ENCODE measurements at regions not wholly inside any gene's neighbourhood (a gene's known extent, or its start where the extent isn't known, plus 50 kb on each side); places are given as distances from the start of the nearest gene placed in this dataset.
"Not testable (repeated sequence)": the region's sequence is repeated elsewhere in the genome, so short reads cannot be mapped to it uniquely, and the experiment has no call there.

DNA sequence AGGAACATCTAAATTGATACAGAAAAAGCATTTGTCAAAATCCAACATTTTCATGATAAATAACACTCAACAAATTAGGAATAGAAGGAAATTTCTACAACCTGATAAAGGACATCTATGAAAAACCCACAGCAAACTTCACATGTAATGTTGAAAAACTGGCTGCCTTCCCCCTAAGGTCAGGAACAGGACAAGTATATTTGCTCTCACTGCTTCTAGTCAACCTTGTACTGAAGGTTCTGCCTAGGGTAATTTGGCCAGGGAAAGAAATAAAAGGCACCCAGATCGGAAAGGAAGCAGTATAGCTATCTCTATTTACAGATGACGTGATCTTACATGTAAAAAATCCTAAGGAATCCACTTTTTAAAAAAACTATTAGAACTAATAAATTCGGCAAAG lies 97.1 kb upstream of the USP9X start:
- TF ChIP-seq, protein P1, sequence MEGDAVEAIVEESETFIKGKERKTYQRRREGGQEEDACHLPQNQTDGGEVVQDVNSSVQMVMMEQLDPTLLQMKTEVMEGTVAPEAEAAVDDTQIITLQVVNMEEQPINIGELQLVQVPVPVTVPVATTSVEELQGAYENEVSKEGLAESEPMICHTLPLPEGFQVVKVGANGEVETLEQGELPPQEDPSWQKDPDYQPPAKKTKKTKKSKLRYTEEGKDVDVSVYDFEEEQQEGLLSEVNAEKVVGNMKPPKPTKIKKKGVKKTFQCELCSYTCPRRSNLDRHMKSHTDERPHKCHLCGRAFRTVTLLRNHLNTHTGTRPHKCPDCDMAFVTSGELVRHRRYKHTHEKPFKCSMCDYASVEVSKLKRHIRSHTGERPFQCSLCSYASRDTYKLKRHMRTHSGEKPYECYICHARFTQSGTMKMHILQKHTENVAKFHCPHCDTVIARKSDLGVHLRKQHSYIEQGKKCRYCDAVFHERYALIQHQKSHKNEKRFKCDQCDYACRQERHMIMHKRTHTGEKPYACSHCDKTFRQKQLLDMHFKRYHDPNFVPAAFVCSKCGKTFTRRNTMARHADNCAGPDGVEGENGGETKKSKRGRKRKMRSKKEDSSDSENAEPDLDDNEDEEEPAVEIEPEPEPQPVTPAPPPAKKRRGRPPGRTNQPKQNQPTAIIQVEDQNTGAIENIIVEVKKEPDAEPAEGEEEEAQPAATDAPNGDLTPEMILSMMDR (IDR thresholded peaks at IDR 0.05), result no peak
- no peak for DNase-seq (ENCODE audit: low spot score)
- Histone ChIP-seq H3K4me1 (ENCODE audit: control insufficient read depth in 1 of 2, low read depth in 2 of 2) (no peaks in the 10 kb centered on the region), H3K9me3 (no peaks in the 10 kb centered on the region), H3K27ac (no peak overlapping the region), H3K4me3 (no peak overlapping the region), H3K36me3 (no peaks in the 10 kb centered on the region), H3K27me3 (replicated peaks; ENCODE audit: insufficient read depth) (no peaks in the 10 kb centered on the region)
- ATAC-seq (ENCODE audit: insufficient number of reproducible peaks, low FRiP score, low read depth), result no peak

DNA sequence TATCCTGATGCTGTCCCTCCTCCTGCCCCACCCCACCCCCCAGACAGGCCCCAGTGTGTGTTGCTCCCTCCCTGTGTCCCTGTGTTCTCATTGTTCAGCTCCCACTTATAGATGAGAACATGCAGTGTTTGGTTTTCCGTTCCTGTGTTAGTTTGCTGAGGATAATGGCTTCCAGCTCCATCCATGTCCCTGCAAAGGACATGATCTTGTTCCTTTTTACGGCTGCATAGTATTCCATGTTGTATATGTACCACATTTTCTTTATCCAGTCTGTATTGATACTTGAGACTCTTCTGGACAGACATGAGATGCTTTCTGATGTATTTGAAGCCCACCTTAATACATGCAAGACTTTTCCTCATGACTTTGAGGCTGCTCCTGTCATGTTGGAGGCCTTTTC lies 91.8 kb upstream of the USP9X start:
- not testable (repeated sequence) for H3K4me3 ChIP-seq; H3K4me1 ChIP-seq (ENCODE audit: control insufficient read depth in 1 of 2, low read depth in 2 of 2); DNase-seq (ENCODE audit: low spot score); H3K36me3 ChIP-seq; ATAC-seq (ENCODE audit: insufficient number of reproducible peaks, low FRiP score, low read depth); H3K27me3 ChIP-seq (replicated peaks; ENCODE audit: insufficient read depth); H3K9me3 ChIP-seq; H3K27ac ChIP-seq

DNA sequence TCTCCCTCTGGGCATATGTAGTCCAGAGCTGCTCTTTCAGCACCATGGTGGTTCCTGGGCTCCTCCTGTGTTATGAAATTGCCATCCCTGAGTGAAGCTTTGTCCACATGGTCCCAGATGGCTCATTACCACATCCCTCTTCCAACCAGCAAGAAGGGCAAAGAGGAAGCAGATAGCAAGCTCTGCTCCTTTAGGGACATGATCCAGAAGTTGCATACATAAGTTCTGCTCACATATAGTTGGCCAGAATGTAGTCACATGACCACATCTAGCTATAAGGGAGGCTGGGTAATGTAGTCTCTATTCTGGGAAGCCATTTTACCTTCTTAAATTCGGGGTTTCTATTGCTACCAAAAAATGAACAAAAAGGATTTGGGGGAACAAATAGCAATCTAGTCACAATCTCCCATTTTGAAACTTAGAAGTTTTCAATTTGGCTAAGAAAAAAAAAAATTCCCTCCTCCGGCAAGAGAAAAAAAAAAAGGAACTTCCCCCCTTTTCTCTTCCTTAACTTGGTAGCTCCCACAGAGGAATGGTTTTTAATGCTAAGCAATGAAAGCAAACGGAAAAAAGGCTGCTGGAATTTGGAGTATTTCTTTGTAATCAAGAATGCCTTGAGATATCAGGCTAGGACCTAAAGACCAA lies 88.2 kb upstream of the USP9X start:
- Histone ChIP-seq H3K27ac (no peak overlapping the region), H3K27me3 (replicated peaks; ENCODE audit: insufficient read depth) (no peaks in the 10 kb centered on the region), H3K4me3 (peak overlapping the region; percentile 5), H3K4me1 (ENCODE audit: control insufficient read depth in 1 of 2, low read depth in 2 of 2) (no peaks in the 10 kb centered on the region), H3K9me3 (no peaks in the 10 kb centered on the region), H3K36me3 (no peaks in the 10 kb centered on the region)
- DNase-seq (ENCODE audit: low spot score) (no peak), ATAC-seq (ENCODE audit: insufficient number of reproducible peaks, low FRiP score, low read depth) (no peak)
- TF ChIP-seq, protein P1 (IDR thresholded peaks at IDR 0.05), result no peak

DNA sequence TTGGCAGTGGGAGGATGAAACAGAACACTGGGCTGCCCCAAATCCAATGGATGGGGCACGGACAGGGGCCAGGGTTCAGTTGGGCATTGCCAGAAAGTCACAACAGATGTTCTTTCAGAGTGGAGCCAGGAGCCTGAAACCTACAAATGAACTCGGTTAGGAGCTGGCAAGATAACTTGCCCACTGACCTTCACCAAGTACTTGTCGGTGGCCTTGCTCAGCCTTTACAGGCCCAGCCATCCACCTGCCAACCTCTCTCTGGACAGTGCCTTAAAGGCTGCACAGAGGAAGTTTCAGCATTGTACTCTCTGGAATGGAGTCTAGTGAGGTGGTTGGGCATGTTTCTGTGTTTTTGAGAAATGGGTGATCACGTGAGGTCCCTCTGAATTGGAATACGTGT lies 87.1 kb upstream of the USP9X start:
- TF ChIP-seq, protein P1 (IDR thresholded peaks at IDR 0.05), result no peak
- Histone ChIP-seq H3K27me3 (replicated peaks; ENCODE audit: insufficient read depth) (no peaks in the 10 kb centered on the region), H3K9me3 (no peaks in the 10 kb centered on the region), H3K36me3 (no peaks in the 10 kb centered on the region), H3K4me3 (no peak overlapping the region), H3K27ac (no peak overlapping the region), H3K4me1 (ENCODE audit: control insufficient read depth in 1 of 2, low read depth in 2 of 2) (no peaks in the 10 kb centered on the region)
- ATAC-seq (ENCODE audit: insufficient number of reproducible peaks, low FRiP score, low read depth) (no peak), DNase-seq (ENCODE audit: low spot score) (no peak)

DNA sequence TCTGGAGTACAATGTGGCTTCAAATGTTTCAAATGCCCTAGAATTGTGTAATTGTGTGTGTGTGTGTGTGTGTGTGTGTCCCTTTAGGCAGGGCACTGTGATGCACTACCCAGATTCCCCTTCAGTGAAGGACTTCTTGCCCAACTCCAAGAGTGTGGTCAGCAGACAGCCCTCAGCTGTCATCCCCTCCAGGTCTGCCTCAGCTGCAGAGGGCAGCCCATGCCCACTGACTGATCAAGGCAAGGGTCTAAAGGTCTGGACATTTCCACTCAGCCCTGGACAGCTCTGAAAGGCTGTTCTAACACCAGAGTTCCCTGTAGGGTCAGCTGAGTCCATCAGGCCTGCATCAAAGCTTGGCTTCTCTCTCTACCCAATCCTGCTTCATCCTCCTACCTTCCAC lies 83.9 kb upstream of the USP9X start:
- ATAC-seq (ENCODE audit: insufficient number of reproducible peaks, low FRiP score, low read depth), result no peak

More for the DNA sequence above, 83.9 kb upstream of the USP9X start:
- H3K36me3 ChIP-seq, result no peaks in the 10 kb centered on the region
- no peaks in the 10 kb centered on the region for H3K4me1 ChIP-seq (ENCODE audit: control insufficient read depth in 1 of 2, low read depth in 2 of 2)
- TF ChIP-seq, protein P1 (IDR thresholded peaks at IDR 0.05), result no peak
- H3K27ac ChIP-seq, result no peak overlapping the region
- DNase-seq (ENCODE audit: low spot score), result no peak
- H3K4me3 ChIP-seq, result no peak overlapping the region
- no peaks in the 10 kb centered on the region for H3K9me3 ChIP-seq
- no peaks in the 10 kb centered on the region for H3K27me3 ChIP-seq (replicated peaks; ENCODE audit: insufficient read depth)
